CD4-positive, alpha-beta T cell treated with Interleukin-6 for 4 hours (primary cell): ENCODE measurements at regions not wholly inside any gene's neighbourhood (a gene's known extent, or its start where the extent isn't known, plus 50 kb on each side); places are given as distances from the start of the nearest gene placed in this dataset.

Experiments used
- DNase-seq: peaks from one replicate; pipeline ENCODE4 v3.0.0-alpha.2; 2020; ENCODE audit warnings: mixed read lengths

DNA sequence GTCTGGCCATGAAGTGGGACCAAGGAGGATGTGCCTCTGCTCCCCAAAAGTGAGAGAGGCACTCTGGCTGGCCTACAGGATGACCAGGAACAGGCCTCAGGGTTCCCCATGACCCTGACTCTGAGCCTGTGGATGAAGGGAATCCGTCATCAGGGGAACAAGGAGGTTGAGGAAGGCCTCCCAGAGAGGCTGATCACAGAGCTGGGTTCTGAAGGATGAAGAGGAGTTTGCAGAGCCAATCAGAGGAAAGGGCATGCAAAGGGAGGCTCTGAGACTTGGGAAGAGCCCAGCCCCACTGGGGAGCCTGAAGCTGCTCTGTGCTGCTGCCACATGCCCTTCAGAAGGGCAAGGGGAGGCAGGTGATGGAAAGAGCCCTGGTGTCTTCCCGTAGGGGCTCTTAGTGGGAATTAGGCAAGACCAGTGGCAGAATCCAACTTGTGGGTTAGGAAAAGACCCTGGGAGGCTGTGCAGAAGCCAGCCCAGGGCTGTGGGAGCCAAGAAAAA, 141.3 kb upstream of the ID2 start:
- no peak for DNase-seq

- no peak for DNase-seq
These were observed 140.6 kb upstream of the ID2 start for GRCh38 chr2:8541223-8541622.

DNA sequence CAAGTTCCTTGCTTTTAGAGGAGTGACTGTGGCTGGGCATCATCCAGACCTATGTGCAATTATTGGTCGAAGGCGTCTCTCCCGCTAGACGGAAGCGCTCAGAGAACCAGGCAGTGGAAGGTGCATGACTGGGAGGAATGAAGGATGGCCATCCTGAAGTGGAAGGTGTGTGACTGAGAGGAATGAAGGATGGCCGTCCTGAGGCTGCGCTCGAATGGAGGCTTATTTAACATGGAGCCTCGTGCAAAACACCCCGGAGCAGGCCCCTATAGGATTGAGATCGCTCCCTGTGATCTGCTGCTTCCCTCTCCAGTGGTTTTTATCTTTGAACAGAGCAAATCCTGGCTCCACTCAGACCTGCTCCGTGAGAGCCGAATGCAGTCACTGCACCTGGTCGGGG, 140.2 kb upstream of the ID2 start:
- DNase-seq, result no peak

DNA sequence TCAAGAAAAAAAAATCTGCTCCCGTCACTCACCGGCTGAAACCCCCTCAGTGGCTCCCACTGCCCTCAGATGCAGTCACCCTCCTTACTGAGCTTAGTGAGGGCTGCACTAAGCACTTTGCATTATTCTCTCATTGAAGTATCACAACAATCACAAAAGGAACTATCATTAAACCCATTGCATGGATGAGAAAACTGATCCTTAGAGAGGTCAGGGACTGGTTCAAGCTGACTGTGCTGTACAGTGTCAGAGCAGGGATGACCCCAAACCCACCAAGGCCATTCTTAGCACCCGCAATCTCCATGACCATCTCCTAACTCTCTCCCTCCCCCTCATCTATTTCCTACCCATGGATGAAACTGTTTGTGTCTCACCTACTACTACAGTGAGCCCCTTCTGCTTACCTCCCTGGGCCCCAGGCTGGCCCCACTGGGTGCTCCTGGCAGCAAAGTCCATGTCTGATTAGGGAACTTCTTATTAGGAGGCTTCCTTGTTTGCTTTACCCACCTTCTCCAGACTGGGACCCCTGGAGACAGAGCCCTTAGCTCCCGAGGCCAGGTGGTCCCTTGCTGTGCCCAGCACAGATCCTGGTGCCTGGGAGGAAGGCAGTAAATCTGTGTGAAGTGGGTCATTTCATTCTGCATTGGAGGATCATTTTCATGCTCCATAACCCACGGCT, 139.3 kb upstream of the ID2 start:
- DNase-seq, result no peak

DNA sequence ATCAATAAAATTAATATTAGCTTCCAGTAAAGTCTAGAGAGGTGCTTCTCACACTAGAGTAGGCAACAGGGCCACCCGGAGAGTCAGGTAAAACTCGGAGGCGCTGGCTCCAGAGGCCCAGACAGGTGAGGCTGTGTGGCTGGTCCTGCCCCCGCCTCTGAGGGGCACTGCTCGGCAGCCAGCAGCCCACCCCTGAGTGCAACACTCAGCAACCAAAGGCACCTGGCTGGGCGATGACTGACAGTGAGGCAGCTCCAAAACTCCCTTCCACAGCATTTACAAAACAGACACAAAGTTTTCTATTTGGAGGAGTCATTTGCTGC, 138.8 kb upstream of the ID2 start:
- DNase-seq, result no peak

DNA sequence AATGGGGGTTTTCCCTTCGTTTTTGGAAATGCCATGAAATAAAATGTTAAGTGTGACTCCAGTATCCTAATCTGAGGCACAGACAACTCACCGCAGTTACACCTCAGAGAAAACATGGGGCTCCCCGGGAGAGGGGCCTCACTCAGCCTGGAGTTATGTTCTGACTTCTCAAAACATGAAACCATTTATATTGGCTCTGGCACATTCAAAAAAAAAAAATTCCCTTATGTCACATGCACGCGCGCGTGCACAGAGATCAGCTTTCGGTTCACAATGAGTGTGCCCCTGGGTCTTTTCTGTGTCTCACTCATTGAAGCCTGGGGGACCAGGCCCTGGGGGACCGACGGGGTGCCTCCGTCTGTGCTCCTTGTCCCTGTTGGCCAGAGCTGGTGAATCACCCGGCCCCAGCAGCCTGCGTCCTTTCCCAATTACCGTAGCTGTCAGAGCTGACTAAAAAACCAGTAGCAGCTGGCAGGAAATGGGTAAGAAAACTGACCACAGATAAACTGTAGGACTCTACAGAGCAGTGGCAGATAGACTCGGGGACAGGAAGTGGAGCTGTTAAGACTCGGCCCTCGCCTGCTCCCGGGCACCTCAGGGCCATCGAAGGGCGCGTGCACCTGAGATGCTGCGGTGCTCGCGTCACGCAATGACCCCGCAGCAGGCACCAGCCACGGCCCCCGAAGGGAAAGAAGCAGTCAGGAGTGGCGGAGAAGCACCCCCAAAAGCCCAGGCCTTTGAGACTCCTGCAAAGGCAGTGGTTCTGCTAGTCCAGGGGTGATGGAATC, 138.3 kb upstream of the ID2 start:
- peak; percentile 46 for DNase-seq

DNA sequence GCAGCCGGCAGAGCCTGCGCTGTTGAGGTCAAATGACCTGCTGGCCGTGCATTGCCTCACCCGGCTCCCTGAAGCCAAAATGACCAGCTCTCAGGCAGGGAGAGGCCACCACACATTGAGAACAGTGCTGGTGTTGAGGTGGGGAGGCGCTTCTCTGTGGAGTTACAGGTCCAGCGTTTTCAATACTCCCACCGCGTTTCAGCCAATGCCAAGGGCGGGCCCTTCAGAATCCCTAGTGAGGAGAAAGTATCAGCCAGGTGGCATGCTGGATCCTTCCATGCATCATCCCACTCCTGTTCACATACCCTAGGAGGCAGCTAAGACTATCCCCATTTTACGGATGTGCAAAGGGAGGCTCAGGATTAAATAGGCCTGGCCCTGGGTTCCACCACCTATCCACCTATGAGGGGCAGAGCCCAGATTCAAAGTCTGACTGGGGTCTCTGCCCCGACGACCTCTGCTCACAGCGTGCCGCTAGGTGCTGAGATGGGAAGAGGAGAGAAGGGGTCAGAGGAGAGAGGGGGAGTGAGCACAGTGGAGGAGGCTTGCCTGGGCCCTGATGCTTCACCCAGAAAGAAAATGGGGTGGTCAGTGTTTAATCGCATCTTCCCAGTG, 137.6 kb upstream of the ID2 start:
- DNase-seq, result no peak

DNA sequence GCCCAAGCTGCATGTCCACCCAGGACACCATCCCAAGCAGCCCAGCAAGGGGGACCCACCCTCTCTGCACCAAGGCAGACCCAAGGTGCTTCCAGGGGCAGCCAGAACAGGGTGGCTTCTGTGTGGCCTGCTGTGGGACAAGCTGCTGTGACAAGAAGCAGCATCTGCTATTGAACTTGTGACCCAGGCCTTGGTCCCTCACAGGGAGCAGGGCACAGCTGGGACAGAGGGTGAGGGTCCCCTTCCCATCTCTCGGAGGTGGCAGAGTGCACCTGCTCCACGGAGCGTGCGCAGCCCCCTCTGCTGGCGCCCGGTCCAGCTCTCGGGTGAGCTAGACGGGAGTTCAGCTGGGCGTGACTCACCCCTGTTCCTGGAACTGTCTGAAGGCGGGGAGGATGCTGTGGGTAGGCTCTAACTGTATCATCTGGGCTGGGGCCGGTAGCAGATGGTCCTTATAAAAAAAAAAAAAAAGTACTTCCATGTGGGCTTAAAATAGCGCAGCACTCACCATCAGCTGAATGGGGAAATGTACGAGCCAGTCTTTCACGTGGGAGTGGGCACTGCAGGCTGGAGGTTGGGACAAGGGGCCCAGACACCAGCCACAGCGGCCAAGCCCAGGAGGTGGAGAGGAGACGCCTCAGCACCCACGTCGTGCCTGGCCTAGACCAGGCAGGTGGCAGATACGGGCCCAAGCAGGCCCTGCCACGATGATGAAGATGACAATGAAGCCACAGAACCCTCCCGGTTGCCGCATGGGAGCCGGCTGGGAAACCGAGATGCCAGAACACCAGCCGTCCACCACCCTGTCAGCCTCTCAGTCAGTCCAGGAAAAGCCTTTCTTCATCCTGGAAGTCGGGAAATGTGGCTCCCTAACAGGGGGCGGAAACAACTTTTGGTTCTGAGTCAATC, 136.8 kb upstream of the ID2 start:
- DNase-seq, result peak; percentile 85

DNA sequence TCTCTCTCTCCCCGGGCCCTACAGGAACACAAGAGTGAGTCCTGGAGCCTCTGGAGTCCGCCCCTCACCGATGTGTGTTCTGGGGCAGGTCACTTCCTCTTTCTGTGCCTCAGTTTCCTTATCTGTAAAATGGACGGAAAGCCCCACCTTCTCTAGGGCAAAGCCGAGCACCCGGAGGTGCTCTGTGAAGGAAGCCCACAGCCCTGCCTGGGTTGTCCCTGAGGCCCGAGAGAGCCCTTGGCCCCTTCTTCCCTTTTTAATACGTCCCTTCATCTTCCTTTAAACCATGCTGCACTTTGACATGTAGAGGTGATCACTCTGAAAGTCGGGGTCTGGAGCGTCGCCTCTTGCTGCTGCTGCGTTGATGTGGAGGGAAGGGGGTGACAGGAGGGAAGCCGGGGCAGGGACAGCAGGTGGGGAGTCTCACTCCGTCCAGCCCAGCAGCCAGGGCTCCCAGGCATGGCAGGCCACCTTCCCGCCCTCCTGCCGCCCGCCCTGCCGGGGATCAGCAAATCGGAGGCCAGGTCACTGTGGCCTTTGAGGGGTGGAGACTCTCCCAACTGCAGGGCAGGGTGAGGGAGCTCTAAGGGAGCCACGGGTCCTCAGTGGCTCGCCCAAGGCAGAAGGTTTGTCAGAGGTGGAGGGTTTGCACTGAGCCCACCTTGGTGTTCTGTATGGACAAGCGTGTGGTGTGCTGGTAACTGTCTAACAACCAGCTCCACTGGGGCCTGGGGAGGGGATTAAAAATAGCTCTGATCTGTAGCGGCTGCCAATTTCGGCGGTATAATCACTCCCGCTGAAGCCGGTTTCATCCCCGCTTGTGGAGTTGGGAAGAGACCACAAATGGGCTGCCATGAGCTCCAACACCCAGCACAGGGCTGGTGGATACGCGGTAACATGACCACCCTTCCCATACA, 135.9 kb upstream of the ID2 start:
- DNase-seq, result no peak

- DNase-seq, result no peak
These were observed 135.1 kb upstream of the ID2 start for GRCh38 chr2:8546612-8547283.

GRCh38 chr2:8547284-8548064, 134.4 kb upstream of the ID2 start:
- no peak for DNase-seq

- no peak for DNase-seq
These were observed 133.7 kb upstream of the ID2 start for GRCh38 chr2:8548065-8548618.

DNA sequence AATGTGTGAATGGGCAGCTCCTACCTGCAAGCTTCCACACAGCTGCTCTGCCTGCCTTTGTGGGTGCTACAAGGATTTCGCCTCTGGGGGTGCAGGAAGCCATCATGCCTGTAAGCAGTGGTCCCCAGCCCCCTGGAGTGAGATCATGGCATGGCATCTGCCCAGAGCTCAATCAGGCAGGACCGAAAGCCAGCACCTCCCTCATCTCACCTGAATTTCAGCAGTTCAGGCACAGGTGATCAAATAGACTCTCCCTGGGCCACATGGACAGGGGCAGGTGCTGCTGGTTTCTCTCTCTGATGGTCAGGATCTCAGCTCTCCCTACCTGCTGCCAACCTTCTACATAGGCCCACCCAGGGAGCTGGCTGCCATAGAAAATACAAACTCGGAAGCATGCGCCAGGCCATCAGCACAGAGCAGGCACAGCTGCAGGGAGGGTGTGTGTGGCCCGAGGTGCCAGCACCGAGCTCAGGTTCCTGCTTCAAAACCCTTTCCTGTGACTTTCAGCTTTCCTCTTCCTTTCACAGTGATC, 133.2 kb upstream of the ID2 start:
- DNase-seq, result no peak

DNA sequence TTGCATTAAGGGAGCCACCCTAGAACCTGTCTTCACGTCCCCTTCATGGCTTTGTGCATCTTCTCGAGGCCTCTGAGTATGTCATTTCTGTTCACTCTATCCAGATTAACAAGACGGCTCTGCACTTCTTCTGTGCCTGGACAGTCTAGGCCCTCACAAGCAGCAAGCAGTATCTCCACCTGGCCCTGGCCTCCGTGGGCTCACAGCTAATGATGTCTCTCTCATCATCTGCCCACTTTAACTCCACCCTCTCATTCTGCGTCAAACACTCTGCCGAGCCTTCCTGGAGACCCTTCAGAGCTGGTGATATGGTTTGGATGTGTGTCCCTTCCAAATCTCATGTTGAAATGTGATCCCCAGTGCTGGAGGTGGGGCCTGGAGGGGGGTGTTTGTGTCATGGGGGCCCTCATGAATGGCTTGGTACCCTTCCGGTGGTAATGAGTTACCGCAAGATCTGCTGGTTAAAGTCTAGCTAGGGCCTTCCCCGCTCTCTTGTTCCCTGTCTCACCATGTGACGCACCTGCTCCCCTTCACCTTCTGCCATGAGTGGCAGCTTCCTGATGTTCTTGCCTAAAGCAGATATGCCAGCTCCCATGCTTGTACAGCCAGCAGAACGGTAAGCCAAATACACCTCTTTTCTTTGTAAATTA, 132.5 kb upstream of the ID2 start:
- no peak for DNase-seq

DNA sequence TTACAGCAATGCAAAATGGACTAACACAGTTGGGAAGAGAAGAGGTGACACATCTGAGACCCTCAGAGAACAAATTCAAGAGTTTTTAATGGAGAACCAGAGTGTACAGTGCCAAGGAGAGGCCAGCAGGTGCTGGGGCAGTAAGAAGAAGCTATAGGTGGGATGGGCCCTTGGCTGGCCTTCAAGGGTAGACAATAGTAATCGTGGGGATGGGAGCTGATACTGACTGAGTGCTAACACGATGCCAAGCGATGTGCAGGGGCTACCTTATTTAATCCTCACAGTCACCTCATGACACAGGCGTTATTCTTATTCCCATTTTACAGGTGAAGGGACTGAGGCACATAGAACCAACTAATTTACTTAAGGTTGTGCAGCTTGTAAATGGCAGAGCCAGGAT, 131.9 kb upstream of the ID2 start:
- no peak for DNase-seq

GRCh38 chr2:8550481-8550880, 131.4 kb upstream of the ID2 start:
- DNase-seq, result no peak

GRCh38 chr2:8550937-8551621, 130.8 kb upstream of the ID2 start:
- DNase-seq, result no peak

DNA sequence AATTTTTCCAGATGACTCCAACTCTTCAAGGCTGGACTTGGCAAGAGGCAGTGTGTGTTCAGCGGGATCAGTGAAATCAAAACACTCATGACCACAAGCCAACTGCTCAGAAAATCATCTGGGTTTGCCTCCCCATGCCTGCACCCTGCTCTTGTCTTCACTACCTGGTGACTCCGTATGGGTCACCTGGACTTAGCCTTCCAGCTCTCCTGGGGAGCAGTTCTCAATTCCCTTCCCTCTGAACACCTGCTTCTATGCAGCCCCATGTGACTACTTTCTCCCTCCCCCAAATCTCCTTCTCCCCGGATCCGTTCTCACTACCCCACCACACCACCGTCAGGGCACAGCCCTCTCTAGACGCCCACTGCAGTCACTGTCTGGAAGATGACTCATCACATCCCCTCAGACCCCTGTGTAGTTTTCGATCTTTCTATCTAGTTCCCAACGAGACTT, 130.2 kb upstream of the ID2 start:
- no peak for DNase-seq
